ENCODE measurements at regions not wholly inside any gene's neighbourhood (a gene's known extent, or its start where the extent isn't known, plus 50 kb on each side); places are given as distances from the start of the nearest gene placed in this dataset.

DNA sequence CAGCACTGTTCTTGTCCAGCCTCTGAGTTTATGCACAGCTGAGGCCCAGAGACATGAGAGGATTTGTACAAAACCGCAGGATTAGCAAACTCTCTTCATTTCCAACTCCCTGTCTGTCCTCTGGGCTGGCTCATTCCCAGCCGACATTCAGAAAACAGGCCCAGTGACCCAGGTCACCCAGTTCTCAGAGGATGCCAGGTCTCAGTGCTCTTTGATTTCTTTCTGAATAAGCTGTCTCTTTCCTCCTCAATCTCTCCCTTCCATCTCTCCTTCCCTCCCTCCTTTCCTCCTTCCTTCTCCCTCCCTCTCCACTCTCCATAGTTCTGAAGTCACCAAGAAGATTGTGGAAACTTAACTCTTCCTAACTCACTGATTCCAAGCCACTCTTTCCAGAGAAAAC lies 372.7 kb upstream of the SULF2 start:
- TF ChIP-seq, protein P1, sequence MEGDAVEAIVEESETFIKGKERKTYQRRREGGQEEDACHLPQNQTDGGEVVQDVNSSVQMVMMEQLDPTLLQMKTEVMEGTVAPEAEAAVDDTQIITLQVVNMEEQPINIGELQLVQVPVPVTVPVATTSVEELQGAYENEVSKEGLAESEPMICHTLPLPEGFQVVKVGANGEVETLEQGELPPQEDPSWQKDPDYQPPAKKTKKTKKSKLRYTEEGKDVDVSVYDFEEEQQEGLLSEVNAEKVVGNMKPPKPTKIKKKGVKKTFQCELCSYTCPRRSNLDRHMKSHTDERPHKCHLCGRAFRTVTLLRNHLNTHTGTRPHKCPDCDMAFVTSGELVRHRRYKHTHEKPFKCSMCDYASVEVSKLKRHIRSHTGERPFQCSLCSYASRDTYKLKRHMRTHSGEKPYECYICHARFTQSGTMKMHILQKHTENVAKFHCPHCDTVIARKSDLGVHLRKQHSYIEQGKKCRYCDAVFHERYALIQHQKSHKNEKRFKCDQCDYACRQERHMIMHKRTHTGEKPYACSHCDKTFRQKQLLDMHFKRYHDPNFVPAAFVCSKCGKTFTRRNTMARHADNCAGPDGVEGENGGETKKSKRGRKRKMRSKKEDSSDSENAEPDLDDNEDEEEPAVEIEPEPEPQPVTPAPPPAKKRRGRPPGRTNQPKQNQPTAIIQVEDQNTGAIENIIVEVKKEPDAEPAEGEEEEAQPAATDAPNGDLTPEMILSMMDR (conservative IDR thresholded peaks at IDR 0.05 in 1 of 2, IDR thresholded peaks at IDR 0.05 in 1 of 2; ENCODE audit: extremely low read depth in 1 of 2, insufficient read depth in 1 of 2, low read depth in 1 of 2, low read length in 2 of 2) = no peak
- TF ChIP-seq EZH2 (IDR thresholded peaks at IDR 0.05; ENCODE audit: borderline replicate concordance, low read length) = no peak

Measured in mammary epithelial cell (primary cell).